Neural cell (in vitro differentiated cells): ENCODE measurements at regions not wholly inside any gene's neighbourhood (a gene's known extent, or its start where the extent isn't known, plus 50 kb on each side); places are given as distances from the start of the nearest gene placed in this dataset.

Source experiments
- CTCF ChIP-seq: fragments of 450-650 bp; IDR thresholded peaks from 2 replicates; pipeline ENCODE4 v1.5.1; 2014; ENCODE audit warnings: antibody characterized with exemption, mild to moderate bottlenecking, moderate library complexity; ENCODE audit not compliant: poor library complexity, severe bottlenecking
- EP300 ChIP-seq: fragments of 450-650 bp; conservative IDR thresholded peaks from 2 replicates; pipeline ENCODE4 v1.6.1; 2014; ENCODE audit warnings: antibody characterized with exemption, mild to moderate bottlenecking, moderate library complexity; ENCODE audit not compliant: poor library complexity, severe bottlenecking
- EZH2 ChIP-seq: fragments of 200-600, 300-800 bp; shearing (Covaris generic), sonication (generic); IDR thresholded peaks from 2 replicates; pipeline ENCODE4 v1.6.1; 2014; ENCODE audit warnings: antibody characterized with exemption, low read length, borderline replicate concordance, mild to moderate bottlenecking; ENCODE audit not compliant: insufficient read depth, poor library complexity, severe bottlenecking
- MXI1 ChIP-seq: fragments of 450-650 bp; conservative IDR thresholded peaks from 2 replicates; pipeline ENCODE4 v1.6.1; 2014; ENCODE audit warnings: antibody characterized with exemption, mild to moderate bottlenecking; ENCODE audit not compliant: poor library complexity, severe bottlenecking
- POLR2AphosphoS5 ChIP-seq: IDR thresholded peaks from 2 replicates; pipeline ENCODE4 v1.6.1; 2012
- REST ChIP-seq: IDR thresholded peaks from 2 replicates; pipeline ENCODE4 v1.6.1; 2012; ENCODE audit warnings: borderline replicate concordance
- TAF1 ChIP-seq: IDR thresholded peaks from 2 replicates; pipeline ENCODE4 v1.6.1; 2012; ENCODE audit warnings: low read depth

DNA sequence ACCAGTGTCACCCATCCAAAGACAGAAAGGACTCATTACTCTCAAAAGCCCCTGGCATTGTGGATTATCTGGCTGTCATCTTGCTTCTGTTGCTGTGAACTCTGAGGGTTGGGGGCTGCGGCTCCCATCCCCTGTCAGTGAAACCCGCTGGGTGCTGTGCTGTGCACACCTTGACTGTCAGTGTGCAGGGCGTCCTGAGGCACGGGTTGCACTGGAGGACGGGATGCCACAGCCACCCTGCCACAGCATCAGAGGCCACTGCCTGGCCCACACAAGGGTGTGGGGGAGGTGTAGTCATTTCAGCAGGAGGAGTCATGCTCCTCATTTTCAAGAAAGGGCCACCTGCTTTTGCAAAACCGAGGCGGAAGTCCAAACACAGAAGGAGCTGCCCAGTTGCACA is 245.8 kb downstream of the GLRX3 start:
- TF ChIP-seq CTCF = no peak
- TF ChIP-seq EP300 = no peak
- TF ChIP-seq POLR2AphosphoS5 = no peak
- TF ChIP-seq MXI1 = no peak
- TF ChIP-seq EZH2 = no peak
- no peak for TF ChIP-seq TAF1
- no peak for TF ChIP-seq REST
